NCI-H69 (cell line): ENCODE measurements at regions not wholly inside any gene's neighbourhood (a gene's known extent, or its start where the extent isn't known, plus 50 kb on each side); places are given as distances from the start of the nearest gene placed in this dataset.
A peak's percentile ranks its signal among the peaks of the same experiment; 100 is the strongest.

Source experiments
- DNase-seq: peaks from one replicate; lab custom pipeline; 2025; lab: John Stamatoyannopoulos, UW

DNA sequence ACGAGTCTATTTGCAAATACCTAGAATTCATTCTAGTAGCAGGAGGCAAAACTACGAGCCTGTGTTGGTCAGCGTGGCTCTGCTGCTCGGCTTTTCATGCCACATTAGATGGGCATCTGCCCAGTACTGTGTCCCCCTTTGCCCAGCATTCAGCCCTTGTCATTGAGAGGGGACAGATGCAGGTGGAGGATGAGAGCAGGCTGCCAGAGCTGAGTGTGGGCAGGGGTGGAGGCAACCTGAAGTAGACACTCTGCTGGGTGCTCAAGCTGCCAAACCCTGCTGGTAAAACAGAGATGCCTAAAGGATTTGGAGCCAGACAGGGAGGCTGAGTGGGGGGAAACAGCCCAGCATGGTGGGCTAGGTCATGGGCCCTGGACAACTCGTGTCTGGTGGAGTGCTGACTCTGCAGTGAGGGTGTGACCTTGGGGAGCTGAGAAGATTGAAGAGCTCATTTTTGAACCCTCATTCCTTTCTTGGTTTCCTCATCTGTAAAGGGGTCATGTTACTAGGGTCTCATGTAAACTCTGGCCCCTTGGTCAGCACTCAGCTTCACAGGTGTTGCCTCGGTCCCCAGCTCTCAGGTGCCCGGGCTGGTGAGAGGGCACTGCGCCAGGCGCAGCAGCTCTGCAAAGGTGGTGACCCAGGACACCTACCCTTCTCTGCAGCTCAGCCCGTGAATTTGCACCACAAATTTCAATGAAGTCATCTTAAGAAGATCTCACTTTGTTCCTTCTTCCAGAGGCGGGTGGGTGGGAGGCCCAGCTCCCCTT lies 64.2 kb upstream of the BHLHE23 start:
- no peak for DNase-seq

DNA sequence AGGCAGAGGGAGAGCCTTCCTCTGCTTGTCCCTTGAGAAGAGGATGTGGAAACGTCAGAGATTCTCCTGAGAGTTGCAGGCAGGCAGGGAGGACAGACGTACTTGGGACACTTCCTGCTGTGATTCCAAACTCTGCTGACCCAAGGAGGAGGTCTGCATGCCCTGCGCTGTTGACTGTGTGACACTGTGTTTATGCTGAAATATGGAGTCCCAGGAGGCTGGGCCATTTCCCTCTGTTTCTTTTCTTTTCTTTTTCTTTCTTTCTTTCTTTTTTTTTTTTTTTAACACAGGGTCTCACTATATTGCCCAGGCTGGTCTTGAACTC lies 63.5 kb upstream of the BHLHE23 start:
- no peak for DNase-seq

DNA sequence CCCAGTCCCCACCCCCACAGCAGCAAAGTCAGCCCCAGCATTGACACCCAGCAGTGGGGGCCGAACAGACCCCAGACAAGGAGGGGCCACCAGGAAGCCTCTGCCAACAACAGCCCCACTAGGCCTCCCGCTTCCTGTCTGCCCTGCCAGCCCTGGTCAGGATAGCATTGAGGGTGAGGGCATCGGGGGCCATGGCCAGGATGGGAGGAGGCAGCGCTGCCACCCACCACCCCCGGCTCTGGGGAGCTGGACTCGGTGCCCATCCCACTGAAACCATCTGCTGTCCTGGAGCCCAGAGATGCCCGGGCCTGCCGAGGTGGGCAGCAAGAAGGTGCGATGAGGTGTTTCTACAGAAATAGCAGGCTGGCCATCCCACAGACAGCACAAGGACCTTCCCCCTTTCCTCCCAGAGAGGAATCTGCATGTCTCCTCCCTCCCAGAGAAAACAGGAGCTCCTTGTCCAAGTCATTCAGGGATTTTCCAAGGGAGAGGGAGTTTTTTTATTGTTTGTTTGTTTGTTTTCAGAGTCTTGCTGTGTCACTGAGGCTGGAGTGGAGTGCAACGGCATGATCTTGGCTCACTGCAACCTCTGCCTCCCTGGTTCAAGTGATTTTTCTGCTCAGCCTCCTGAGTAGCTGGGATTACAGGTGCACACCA lies 62.1 kb upstream of the BHLHE23 start:
- DNase-seq: no peak

DNA sequence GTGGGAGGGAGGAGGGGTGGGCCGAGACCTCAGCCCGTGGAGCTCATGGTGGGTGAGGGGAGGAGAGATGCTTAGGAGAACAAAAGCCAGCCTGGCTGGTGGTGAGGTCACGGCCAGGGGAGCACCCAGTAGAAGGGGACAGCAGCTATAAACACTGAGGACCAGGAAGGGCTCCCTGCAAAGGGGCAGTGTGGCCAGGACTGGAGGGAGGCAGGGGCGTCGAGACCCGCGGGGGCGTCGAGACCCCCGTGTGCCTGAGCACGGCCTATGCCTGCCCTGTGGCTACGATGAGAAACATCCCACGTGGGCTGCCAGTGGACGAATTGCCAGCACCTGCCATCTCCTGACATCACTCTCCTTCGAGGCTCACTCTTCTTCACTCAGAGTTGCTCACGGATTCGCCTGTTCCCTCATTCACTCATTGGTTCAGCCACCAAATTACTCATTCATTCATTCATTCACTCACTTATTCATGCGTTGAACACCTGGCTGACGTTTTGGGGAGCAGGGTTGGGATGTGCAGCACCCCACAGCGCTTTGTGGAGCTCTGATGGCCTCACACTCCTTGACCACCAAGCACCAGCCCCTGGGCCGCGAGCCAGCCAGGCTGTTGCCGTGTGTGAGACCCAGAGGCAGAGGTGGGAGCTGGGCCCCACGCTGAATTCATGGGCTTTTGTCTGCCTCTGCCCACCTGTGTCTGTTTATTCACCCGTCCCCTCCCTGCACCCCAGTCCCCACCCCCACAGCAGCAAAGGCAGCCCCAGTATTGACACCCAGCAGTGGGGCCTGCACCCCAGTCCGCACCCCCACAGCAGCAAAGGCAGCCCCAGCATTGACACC lies 61.2 kb upstream of the BHLHE23 start:
- DNase-seq: no peak

GRCh38 chr20:63067266-63067635 lies 60.5 kb upstream of the BHLHE23 start:
- no peak for DNase-seq

- DNase-seq: no peak
Observed at GRCh38 chr20:63066506-63067265, 59.9 kb upstream of the BHLHE23 start.

- no peak for DNase-seq
Observed at GRCh38 chr20:63065911-63066310, 59.1 kb upstream of the BHLHE23 start.

- DNase-seq: no peak
Observed at GRCh38 chr20:63064745-63065711, 58.3 kb upstream of the BHLHE23 start.

- DNase-seq: no peak
Observed at GRCh38 chr20:63064310-63064709, 57.5 kb upstream of the BHLHE23 start.

DNA sequence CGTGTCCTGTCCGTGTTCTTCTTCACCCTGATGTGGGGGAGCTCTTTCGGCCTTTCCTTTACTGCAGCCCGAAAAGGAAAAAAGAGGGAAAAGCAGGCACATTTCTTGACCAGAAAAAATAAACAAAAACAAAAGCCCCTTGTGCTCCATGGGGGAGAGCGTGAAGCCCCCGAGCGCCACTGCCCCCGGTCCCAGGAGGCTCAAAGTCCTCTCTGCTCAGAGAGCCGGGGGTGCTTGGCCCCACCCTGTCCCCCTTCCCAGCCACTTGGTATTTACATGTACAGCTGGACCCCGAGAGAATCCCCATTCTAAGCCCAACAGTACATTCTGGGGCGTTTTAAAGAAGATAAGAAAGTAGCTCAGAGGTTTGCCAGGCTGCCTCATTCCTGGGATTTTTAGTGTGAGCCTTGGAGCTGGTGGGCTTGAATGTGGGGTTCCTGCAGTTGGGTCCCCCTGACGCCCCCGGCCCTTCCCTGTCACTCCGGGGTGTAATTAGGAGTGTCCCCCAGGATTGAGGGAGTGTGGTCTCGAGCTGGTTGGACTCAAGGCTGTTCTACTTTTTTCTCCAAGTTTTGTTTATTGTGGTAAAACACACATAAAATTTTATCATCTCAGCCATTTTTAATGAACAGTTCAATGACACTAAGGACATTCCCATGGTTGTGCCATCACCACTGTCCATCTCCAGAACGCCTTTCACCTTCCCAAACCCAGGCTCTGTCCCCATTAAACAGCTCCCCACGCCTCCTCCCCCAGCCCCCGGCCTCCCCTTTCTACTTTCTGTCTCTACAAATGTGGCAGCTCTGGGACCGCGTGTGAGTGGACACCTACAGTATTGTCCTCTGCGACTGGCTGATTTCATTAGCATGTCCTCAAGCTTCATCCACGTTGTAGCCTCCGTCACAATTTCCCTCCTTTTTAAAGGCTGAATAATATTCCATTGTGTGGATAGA lies 55.7 kb upstream of the BHLHE23 start:
- DNase-seq: no peak

DNA sequence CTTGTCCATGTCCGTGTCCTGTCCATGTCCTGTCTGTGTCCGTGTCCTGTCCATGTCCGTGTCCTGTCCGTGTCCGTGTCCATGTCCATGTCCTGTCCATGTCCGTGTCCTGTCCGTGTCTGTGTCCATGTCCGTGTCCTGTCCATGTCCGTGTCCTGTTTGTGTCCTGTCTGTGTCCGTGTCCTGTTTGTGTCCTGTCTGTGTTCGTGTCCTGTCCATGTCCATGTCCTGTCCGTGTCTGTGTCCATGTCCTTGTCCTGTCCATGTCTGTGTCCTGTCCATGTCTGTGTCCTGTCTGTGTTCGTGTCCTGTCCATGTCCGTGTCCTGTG lies 55.0 kb upstream of the BHLHE23 start:
- no peak for DNase-seq

GRCh38 chr20:63061051-63061770 lies 54.4 kb upstream of the BHLHE23 start:
- DNase-seq: no peak

GRCh38 chr20:63060057-63060991 lies 53.6 kb upstream of the BHLHE23 start:
- DNase-seq: peak; percentile 31

- no peak for DNase-seq
Observed at GRCh38 chr20:63059684-63060056, 52.9 kb upstream of the BHLHE23 start.

GRCh38 chr20:63058696-63059335 lies 52.1 kb upstream of the BHLHE23 start:
- DNase-seq: no peak

- no peak for DNase-seq
Observed at GRCh38 chr20:63057171-63058117, 50.7 kb upstream of the BHLHE23 start.
